GM23338 (cell line): ENCODE measurements at regions not wholly inside any gene's neighbourhood (a gene's known extent, or its start where the extent isn't known, plus 50 kb on each side); places are given as distances from the start of the nearest gene placed in this dataset.

Experiments
- ATAC-seq: fragments of 200-7000 bp; cut with Tn5 transposase; 3 replicates; pipeline ENCODE4 v1.9.1; 2020
- DNase-seq: peaks from one replicate; pipeline ENCODE4 v3.0.0-alpha.2; 2015; ENCODE audit warnings: low spot score
- H2AFZ ChIP-seq: fragments of 200-600 bp; sonication (generic); 2 replicates; pipeline ENCODE4 v1.8.0; 2016; ENCODE audit warnings: antibody characterized with exemption, mild to moderate bottlenecking, moderate library complexity
- H3F3A ChIP-seq: fragments of 200-600 bp; sonication (generic); replicated peaks from 2 replicates; pipeline ENCODE4 v1.8.0; 2017; ENCODE audit warnings: antibody characterized with exemption, mixed run types, low read depth
- H3K27ac ChIP-seq: fragments of 200-600 bp; sonication (generic); 2 replicates; pipeline ENCODE4 v1.6.1; 2016; ENCODE audit warnings: low read depth
- H3K27me3 ChIP-seq: fragments of 200-600 bp; sonication (generic); 2 replicates; pipeline ENCODE4 v1.8.0; 2016; ENCODE audit warnings: mild to moderate bottlenecking, mixed run types, moderate library complexity; ENCODE audit not compliant: insufficient read depth
- H3K36me3 ChIP-seq: fragments of 200-600 bp; sonication (generic); 2 replicates; pipeline ENCODE4 v1.8.0; 2016; ENCODE audit warnings: mild to moderate bottlenecking; ENCODE audit not compliant: insufficient read depth
- H3K4me1 ChIP-seq: fragments of 200-600 bp; sonication (generic); 2 replicates; pipeline ENCODE4 v1.8.0; 2016; ENCODE audit warnings: mild to moderate bottlenecking, moderate library complexity; ENCODE audit not compliant: insufficient read depth
- H3K4me2 ChIP-seq: fragments of 200-600 bp; sonication (generic); 2 replicates; pipeline ENCODE4 v1.7.1; 2017; ENCODE audit warnings: mixed run types
- H3K4me3 ChIP-seq: fragments of 200-600 bp; sonication (generic); 2 replicates; pipeline ENCODE4 v1.6.1; 2016; ENCODE audit warnings: mixed run types
- H3K79me2 ChIP-seq: fragments of 200-600 bp; sonication (generic); replicated peaks from 2 replicates; pipeline ENCODE4 v1.8.0; 2017; ENCODE audit warnings: mild to moderate bottlenecking; ENCODE audit not compliant: insufficient read depth
- H3K9me2 ChIP-seq: fragments of 200-600 bp; sonication (generic); 2 replicates; pipeline ENCODE4 v1.8.0; 2017; ENCODE audit not compliant: insufficient read depth
- H4K20me1 ChIP-seq: fragments of 200-600 bp; sonication (generic); replicated peaks from 2 replicates; pipeline ENCODE4 v1.8.0; 2017; ENCODE audit warnings: mild to moderate bottlenecking; ENCODE audit not compliant: insufficient read depth
- H3K27ac Mint-ChIP-seq: 2 replicates; pipeline ENCODE4 v1.8.0; 2020; ENCODE audit warnings: inconsistent platforms, mild to moderate bottlenecking, moderate library complexity, mixed read lengths
- H3K27me3 Mint-ChIP-seq: 3 replicates; pipeline ENCODE4 v1.8.0; 2022; ENCODE audit warnings: low read depth, mild to moderate bottlenecking, moderate library complexity, mixed read lengths, inconsistent platforms; ENCODE audit not compliant: insufficient read depth, poor library complexity
- H3K36me3 Mint-ChIP-seq: 3 replicates; pipeline ENCODE4 v1.8.0; 2021; ENCODE audit warnings: low read depth, mild to moderate bottlenecking, inconsistent platforms, moderate library complexity, mixed read lengths
- H3K4me1 Mint-ChIP-seq: 3 replicates; pipeline ENCODE4 v1.8.0; 2020; ENCODE audit warnings: mild to moderate bottlenecking, inconsistent platforms, mixed read lengths
- H3K4me3 Mint-ChIP-seq: 3 replicates; pipeline ENCODE4 v1.8.0; 2021; ENCODE audit warnings: moderate library complexity, mild to moderate bottlenecking, inconsistent platforms, mixed read lengths
- H3K9me3 Mint-ChIP-seq: 3 replicates; pipeline ENCODE4 v1.8.0; 2020; ENCODE audit warnings: moderate library complexity, mild to moderate bottlenecking, inconsistent platforms, mixed read lengths
- CREB1 ChIP-seq: fragments of 250-450 bp; sonication (Bioruptor Pico); IDR thresholded peaks from 2 replicates; pipeline ENCODE4 v1.5.0; 2020; ENCODE audit warnings: low read depth, mild to moderate bottlenecking, moderate library complexity
- CTCF ChIP-seq, 2 experiments: fragments of 200-600 bp in 1 of 2; sonication (generic) in 1 of 2; conservative IDR thresholded peaks; 2 replicates each; pipeline versions ENCODE4 v1.5.1 to v1.6.1; 2016 to 2017; ENCODE audit warnings: antibody characterized with exemption in 2 of 2, low read depth in 2 of 2, mild to moderate bottlenecking in 2 of 2, moderate library complexity in 1 of 2
- EZH2 ChIP-seq: fragments of 200-600 bp; sonication (generic); IDR thresholded peaks from one replicate; pipeline ENCODE4 v1.8.0; 2017; ENCODE audit warnings: antibody characterized with exemption, mild to moderate bottlenecking, low read depth; ENCODE audit not compliant: unreplicated experiment
- ZNF462 ChIP-seq: fragments of 250-450 bp; sonication (Bioruptor Pico); IDR thresholded peaks from 2 replicates; pipeline ENCODE4 v1.5.0; 2020; ENCODE audit warnings: mild to moderate bottlenecking, moderate library complexity

DNA sequence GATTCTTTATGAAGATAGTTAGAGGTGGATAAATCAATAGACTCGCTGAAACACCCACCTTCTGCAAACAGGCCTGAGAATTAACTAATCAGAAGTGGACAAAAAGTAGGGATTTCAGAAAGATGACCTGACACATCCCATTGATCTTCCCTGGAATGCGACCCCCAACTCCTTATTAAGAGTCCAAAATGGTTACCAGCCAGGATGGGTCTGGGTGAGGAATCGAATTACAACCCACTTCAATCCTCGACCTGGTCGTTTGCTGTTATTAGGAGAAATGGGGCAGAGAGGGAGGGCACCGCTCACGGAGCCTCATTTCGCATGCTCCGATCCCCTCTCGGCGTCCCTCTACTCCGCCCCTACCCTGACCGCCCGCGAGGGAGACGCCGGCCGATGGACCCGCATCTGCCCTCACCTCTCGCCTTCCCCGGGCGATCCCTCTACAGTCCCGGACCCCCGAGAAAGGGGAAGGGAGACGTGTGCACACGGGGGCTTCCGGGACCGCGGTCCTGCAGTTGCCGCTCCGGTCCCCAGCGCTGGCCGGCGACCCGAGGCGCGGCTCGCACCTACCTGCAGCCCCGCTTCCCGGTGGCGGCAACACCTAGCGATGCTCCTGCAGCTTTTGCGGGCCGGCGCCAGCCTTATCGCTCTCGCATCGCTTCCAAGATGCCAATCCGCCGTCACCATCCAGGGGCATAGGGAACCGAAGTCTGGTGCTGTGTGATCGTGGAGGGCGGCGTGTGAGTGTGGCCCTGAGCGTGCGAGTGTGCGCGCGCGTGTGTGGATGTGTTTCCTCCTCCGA lies 69.3 kb upstream of the USP15 start:
- Histone ChIP-seq H3K4me3 (peak overlapping the region; percentile 59), H2AFZ (peak overlapping the region; percentile 97), H3K9me2 (no peaks in the 10 kb centered on the region), H3K27ac (no peak overlapping the region), H3F3A (no peaks in the 10 kb centered on the region), H3K4me1 (peaks cover 15% of the 10 kb centered on the region), H3K79me2 (no peaks in the 10 kb centered on the region), H4K20me1 (no peaks in the 10 kb centered on the region), H3K36me3 (no peaks in the 10 kb centered on the region), H3K27me3 (peaks cover 42% of the 10 kb centered on the region), H3K4me2 (peak overlapping the region; percentile 80)
- TF ChIP-seq EZH2 = peak; percentile 10
- no peak for TF ChIP-seq ZNF462 (CRISPR knock-in tag)
- peak; percentile 66 for DNase-seq
- Mint-ChIP-seq H3K4me3 (peak overlapping the region; percentile 81), H3K27ac (no peak overlapping the region), H3K9me3 (peaks cover 3% of the 10 kb centered on the region; the same call in 1 of the 3 replicates), H3K36me3 (no peaks in the 10 kb centered on the region), H3K4me1 (peaks cover 24% of the 10 kb centered on the region), H3K27me3 (peaks cover 31% of the 10 kb centered on the region)
- peak; percentile 72 for ATAC-seq

DNA sequence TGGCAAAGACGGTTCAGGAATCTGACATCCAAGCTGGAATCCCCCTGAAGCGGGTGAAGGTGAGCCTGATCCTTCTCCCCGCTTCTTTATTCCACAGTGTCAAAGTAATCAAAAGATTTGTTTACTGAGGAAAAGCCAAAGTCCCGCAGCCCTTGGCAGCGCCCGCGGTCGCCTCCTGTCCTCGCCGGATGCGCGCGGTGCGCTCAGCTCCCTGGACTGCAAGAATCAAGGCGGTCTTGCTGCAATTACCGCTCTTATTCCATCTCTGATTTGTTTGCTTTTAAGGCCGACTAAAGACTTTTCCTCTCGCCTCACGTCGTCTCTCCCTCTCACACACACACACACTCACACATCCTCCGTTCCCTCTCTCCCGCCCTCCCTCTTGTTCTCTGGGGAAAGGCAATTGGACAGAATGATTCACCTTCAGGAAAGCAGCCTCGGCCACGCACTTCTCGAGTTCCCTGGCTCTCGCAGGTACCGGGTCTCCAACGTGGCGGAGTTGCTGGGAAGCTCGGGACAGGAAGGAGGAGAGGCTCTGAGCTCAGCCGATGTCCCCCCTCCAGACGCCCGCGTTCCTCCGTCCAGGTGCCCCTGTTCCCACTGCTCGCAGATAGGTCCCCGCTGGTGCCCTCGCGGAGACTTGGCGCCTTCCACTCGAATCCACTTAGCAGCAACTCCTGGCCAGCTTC lies 68.6 kb upstream of the USP15 start:
- H3K27me3 Mint-ChIP-seq = peaks cover 31% of the 10 kb centered on the region
- no peaks in the 10 kb centered on the region for H4K20me1 ChIP-seq
- H3K4me2 ChIP-seq = peak overlapping the region; percentile 80
- H3K4me1 ChIP-seq = peaks cover 15% of the 10 kb centered on the region
- H3K79me2 ChIP-seq = no peaks in the 10 kb centered on the region
- peaks cover 7% of the 10 kb centered on the region; the same call in 2 of the 3 replicates for H3K9me3 Mint-ChIP-seq
- H3K36me3 ChIP-seq = no peaks in the 10 kb centered on the region
- peak overlapping the region; percentile 81 for H3K4me3 Mint-ChIP-seq
- H3F3A ChIP-seq = no peaks in the 10 kb centered on the region
- H3K27me3 ChIP-seq = peaks cover 42% of the 10 kb centered on the region
- peak overlapping the region; percentile 59 for H3K4me3 ChIP-seq
- no peak overlapping the region for H3K27ac Mint-ChIP-seq
- peaks cover 24% of the 10 kb centered on the region for H3K4me1 Mint-ChIP-seq
- TF ChIP-seq CTCF (conservative IDR thresholded peaks at IDR 0.05; ENCODE audit: low read depth in 2 of 2) (no peak), CREB1 (CRISPR knock-in tag) (no peak), EZH2 (peak; percentile 78)
- peaks cover 3% of the 10 kb centered on the region; the same call in 2 of the 3 replicates for H3K36me3 Mint-ChIP-seq
- peak; percentile 65 for DNase-seq
- H3K9me2 ChIP-seq = no peaks in the 10 kb centered on the region
- peak; percentile 50 for ATAC-seq
- no peak overlapping the region for H3K27ac ChIP-seq
- H2AFZ ChIP-seq = peak overlapping the region; percentile 97
